ENCODE measurements at regions not wholly inside any gene's neighbourhood (a gene's known extent, or its start where the extent isn't known, plus 50 kb on each side); places are given as distances from the start of the nearest gene placed in this dataset.

DNA sequence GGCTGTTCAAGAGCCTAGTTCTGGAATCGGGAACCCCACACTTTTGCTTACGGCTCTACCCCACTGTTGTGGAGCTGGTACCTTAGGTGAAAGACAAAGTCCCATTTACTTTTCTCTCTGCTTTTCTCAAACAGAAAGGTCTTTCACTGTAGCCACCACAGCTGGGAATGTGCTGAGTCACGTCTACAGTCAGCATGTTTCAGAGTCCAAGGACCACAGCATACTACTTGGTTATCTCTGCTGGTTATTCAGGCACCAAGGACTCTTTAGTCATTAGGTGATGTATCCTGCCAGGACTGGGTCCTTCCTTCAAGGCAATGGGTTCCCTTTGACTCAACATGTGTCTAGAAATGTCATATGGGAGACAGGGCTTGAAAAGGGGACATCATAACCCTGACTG lies 266.8 kb upstream of the STEAP1 start:
- in situ Hi-C loops (cut with HindIII; ENCODE audit: low sequenced_read_pairs): no loop called here

DNA sequence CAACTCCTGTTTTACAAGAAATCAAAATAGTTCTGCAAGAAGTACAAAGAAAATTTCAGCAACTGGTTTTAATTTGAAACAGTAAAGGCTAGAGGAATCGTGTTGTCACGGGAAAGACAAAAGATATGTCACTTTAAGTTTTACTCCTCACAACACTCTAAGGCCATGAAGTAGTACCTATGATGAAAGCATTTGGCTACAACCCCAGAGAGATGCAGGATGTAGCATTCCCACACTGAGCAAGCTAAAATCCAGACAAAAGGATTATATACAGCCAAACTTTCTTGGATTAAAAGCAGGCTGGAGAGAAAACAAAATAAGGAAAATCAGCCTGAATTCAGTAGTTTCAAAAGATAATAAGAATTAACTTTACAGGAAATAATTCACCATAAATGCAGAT lies 245.5 kb upstream of the STEAP1 start:
- in situ Hi-C loops (cut with HindIII; ENCODE audit: low sequenced_read_pairs): no loop called here

DNA sequence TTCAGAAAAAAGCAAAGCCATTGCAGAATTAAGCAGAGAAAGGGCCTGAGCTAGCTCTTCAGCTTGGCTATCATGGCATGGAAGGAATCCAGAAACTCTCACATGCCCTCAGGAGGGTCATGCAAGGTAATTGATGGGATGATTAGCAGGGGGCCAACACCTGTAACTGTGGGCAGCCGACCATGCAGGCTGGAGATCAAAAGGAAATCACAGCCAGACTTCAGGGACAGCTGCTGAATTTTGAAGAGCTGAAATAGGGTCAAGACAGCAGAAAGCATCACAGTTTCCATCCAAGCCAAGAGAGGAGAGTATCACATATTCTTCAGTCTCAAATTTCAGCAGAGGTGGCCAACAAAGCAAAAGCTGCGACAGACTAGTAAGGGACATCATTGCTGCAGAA lies 239.6 kb upstream of the STEAP1 start:
- in situ Hi-C loops (cut with HindIII; ENCODE audit: low sequenced_read_pairs): loop anchor here (5.0 kb wide), 1 partner anchor 68 kb away; no protein-coding TSS in a partner anchor

DNA sequence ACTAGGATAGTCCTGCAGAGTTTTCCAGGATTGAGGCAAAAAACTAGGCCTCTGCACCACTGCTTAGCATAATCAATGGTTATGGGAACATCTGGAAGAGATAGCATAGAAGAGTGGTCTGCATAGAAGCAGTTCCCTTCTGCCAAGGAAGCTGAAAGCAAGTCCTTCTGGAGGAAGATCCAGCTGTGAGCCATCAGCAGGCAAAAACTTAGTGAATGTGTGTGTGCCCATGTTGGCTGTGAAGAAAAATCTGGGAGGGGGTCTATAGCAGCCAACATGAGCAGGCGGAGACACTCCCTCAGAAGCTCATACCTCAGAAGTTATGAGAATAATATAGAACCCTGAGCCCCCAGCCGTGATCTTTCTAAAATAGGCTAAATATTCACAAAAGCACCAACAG lies 228.1 kb upstream of the STEAP1 start:
- in situ Hi-C loops (cut with HindIII; ENCODE audit: low sequenced_read_pairs): no loop called here

DNA sequence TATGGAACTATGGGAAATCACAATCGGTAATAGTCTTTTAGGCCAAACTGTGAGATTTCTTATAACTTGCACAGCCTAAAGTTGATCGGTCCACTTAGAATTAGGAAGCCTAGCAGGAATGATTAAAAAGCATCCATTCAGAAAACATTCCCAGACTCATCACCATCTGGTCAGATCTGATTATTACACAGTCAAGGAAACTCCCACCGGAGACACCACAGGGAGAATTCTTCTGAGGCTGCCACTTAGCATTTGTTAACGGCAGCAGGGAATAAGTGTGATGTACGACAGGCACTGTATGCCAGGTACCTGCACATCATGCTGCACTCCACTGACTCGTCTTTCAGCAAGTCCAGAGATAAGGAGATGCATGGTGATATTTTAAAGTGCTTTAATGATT lies 227.6 kb upstream of the STEAP1 start:
- in situ Hi-C loops (cut with HindIII; ENCODE audit: low sequenced_read_pairs): no loop called here

DNA sequence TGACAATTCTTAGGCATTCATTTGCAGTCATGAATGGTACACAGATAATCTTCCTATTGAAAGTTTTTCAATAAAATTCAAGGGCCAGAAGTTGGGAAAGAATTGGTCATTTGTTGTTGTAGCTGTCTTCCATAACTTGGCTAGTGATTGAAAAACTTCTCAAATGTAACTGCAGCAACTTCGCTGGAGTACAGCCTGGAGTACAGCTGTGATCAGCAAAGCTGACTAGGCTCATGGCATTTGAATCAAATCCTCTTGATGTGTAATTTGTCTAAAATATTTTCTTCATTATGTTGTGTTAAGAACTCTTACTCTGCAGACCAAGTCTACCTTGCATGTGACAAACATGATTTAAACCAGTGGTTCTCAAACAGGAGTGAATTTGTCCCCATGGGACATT lies 226.5 kb upstream of the STEAP1 start:
- in situ Hi-C loops (cut with HindIII; ENCODE audit: low sequenced_read_pairs): no loop called here

DNA sequence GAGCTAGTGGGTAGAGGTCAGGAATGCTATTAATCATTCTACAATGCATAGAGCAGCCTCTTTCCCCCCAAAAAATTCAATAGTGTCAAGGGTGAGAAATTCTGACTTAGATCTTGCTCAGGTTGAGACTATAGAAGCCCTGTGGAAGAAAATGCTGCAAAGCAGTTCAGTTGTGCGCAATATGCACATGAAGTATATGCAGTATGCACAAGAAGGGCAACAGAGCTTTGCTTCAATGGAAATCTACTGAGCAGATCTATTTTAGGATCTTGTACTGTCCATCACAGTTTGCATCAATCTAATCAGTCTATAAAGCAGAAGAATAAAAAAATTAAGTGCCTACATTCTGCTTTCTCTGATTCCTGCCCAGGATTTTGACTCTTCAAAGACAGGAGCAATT lies 225.8 kb upstream of the STEAP1 start:
- in situ Hi-C loops (cut with HindIII; ENCODE audit: low sequenced_read_pairs): no loop called here

DNA sequence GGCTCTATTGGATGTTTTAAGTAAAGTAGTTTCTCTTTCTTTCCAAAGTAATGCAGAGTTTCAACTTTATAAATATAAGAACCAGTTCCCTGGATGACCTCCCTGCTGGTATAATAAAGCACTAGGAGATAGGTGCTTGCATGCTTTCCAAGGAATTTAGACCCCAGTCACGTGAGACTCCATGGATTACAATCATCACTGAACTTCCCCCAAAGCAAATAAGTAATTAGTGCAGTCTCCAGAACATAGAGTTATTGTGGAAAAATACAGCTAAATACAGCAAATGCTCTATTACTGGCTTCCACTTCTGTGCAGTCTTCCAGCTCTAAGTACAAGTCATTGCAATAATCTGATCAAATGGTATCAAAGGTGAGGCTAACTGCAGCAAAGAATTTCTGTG lies 220.2 kb upstream of the STEAP1 start:
- in situ Hi-C loops (cut with HindIII; ENCODE audit: low sequenced_read_pairs): no loop called here

DNA sequence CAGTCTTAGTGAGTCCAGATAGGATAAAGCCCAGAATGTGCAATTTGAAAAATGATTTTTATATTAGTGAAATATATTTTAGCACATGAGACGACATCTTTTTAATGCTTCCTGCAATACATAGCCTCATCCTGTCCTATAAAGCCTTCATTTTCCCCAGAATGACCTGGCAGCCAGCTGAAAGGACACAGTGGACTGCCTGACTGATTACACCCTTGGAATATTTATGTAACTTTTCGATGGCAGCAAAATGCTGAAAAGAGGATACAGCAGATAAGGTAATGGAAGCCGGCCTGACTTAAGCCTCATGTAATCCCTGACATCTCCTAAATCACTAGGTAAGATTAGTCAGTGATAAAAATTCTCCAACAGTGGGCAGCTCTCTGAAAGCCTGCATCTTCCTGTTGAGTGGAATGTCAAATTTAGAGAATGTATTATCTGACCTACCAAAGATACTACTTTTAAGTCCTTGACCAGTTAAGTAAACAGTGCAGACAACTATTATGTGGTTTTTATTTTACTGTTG lies 210.7 kb upstream of the STEAP1 start:
- in situ Hi-C loops (cut with HindIII; ENCODE audit: low sequenced_read_pairs): no loop called here

DNA sequence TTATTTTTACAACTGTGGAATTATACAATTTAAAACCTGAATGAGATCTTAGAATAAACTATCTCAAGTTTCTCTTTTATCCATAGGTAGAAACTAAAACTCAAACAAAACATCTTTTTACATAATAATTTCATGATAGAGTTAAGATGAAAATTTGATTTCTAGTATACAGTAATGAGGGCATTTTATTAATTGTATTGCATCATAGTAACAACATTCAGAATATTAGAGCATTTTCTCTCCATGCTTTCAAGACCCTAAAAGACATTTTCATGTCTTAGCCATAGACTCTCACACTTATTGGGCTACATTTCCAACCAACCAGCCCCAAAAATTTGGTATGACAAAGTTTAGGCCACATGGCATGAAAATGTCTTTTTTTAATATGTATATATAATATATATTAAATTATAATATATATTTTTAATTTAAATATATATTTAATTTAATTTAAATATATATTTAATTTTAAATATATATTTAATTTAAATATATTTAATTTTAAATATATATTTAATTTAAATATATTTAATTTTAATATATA lies 195.7 kb upstream of the STEAP1 start:
- in situ Hi-C loops (cut with HindIII; ENCODE audit: low sequenced_read_pairs): no loop called here

DNA sequence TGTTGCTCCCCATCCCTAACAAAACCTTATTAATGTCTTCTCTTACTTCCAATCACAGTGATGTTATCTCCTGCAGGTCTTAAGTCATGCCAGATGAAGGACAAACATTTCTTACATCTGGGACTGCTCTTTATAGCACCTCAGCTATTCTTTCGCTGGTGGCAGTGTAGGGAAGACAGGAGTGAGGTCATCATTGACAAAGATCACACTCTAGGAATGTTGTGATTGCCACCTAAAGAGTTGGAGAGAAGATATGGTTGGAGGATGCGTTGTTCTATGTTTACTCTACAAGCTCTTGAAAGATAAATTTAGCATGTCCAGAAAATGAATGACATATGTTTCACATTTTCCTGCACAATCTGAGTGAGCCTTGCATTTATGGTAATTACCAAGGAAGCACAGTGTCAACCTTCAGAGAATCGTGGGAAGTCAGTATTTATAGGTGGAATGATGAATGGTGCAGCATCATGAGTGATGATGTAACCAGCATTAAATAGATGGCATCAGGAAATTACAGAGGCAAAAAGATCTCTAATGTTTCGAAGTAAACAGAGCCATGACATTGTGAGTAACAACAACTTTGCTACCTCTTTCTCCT lies 188.1 kb upstream of the STEAP1 start:
- in situ Hi-C loops (cut with HindIII; ENCODE audit: low sequenced_read_pairs): no loop called here

DNA sequence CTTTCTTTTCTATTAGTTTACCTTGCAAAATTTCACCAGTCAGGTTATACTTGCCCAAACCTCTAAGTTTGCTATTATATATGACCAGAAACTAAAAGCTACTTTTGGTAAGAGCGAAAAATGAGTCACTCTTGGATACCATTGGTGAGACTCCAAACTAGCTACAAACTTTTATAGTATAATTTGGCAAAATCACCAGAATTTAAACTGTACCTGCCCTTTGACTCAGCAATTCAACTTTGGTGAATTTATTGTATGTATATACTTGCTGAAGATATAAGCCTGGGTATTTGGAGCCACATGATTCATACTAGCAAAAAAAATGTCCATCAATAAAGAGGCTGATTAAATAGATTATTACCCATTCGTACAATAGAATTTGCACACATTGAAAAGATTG lies 178.7 kb upstream of the STEAP1 start:
- in situ Hi-C loops (cut with HindIII; ENCODE audit: low sequenced_read_pairs): no loop called here

DNA sequence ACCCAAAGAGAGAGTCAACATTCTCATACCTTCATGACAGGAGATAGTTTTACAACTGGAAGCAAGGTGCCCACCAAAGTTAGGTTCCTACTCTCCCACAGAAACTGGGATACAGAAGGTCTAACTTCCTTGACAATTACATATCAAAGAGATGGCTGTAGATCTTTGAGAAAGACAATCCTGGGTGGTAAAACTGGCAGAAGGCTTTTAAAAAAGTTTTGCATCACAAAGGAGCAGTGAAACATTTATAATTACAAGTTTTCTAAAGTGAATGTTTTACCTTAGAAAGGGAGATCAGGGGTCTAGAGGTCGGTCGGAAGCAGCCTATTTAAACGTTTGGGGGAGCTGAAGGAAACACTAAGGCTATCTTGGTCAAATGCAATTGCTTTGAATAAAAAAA lies 166.6 kb upstream of the STEAP1 start:
- in situ Hi-C loops (cut with HindIII; ENCODE audit: low sequenced_read_pairs): loop anchor here (5.0 kb wide), 1 partner anchor 50 kb away; no protein-coding TSS in a partner anchor

DNA sequence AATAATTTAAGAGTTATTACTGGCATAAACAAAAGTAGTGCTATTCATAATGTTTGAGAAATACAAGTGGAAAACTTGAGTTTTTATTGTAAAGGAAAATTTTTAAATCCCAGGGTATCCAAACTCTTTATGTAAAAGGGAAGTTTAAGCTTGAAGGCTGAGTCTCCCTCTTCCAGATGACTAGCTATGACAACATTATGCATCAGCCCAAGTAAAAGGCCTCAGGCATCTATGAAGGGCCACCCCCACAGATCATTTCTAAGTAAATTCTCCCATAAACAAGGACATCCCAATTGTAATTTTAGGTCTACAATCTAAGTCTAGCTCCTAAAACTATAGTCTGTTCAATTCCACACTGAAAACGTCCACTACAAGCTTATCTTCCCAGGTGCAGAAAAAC lies 166.2 kb upstream of the STEAP1 start:
- in situ Hi-C loops (cut with HindIII; ENCODE audit: low sequenced_read_pairs): loop anchor here (5.0 kb wide), 1 partner anchor 49 kb away; no protein-coding TSS in a partner anchor

DNA sequence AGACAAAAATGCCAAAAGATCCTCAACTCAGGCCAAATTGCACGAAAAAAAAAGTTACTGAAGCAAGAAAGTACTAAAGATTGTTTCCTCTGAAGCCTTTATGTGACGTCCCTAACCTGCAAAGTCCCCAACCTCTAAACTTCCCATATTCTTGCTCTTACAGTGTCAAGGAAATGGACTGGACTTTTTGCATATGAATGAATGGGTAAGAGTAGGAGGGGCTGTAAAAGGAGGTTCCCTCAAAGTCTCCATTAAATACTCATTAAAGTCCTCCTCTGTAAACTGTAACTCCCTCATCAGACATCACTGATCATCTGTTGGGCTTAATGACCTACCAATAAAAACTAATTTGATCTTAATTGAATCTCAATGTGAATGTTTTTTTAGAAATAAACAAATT lies 164.8 kb upstream of the STEAP1 start:
- in situ Hi-C loops (cut with HindIII; ENCODE audit: low sequenced_read_pairs): loop anchor here (5.0 kb wide), 1 partner anchor 48 kb away; no protein-coding TSS in a partner anchor

DNA sequence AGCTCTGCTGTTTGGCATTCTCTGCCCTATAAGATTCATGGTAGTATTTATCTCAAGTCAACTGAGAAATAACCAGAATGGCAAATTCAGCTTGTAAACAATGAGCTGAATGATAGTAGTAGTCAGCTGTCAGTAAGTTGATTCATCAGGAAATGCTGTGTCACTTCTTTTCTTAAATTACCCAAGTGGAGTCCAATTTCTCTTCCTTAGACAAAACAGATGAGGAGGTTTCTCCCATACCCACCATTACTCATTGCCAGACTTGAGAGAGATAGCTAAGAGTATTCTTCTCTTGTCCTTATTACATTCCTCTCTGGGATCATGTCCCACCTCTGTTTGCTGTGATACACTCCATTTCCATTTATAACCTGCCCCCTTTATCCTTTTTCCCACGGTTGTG lies 159.8 kb upstream of the STEAP1 start:
- in situ Hi-C loops (cut with HindIII; ENCODE audit: low sequenced_read_pairs): no loop called here

DNA sequence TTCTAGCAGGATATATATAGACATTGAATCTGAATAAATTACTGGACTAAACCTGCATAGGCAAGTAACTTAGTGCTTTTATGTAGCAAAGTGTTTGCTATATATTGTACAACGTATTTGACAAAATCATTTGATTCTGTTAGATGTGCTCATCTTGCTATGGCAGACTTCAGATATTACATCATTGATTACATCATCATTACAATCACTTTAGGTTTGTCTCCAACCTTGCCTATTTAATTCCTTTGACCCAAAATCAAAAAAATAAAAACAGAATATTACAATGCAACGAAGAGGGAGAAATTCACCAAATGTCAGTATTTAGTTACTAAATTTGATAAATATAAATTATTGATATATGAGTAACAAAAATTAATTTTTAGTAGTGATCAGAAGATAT lies 155.7 kb upstream of the STEAP1 start:
- in situ Hi-C loops (cut with HindIII; ENCODE audit: low sequenced_read_pairs): no loop called here

DNA sequence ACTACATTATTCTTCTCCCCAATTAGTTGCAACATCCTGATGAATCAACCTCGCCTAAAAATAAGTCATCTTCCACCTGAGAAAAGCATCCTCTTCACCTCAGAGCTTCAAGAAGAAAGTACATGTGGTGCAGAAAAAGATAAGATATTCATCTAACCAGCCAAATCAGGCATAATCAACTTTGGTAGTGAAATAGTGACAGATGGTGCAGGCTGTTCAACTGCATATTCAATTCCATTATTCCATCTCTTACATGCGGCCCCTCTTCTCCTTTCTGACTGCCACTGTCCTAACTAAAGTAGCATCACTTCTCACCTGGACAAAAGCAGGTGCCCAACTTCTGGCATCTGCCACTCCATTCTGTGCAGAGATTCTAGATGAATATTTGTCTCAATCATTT lies 148.4 kb upstream of the STEAP1 start:
- in situ Hi-C loops (cut with HindIII; ENCODE audit: low sequenced_read_pairs): no loop called here

DNA sequence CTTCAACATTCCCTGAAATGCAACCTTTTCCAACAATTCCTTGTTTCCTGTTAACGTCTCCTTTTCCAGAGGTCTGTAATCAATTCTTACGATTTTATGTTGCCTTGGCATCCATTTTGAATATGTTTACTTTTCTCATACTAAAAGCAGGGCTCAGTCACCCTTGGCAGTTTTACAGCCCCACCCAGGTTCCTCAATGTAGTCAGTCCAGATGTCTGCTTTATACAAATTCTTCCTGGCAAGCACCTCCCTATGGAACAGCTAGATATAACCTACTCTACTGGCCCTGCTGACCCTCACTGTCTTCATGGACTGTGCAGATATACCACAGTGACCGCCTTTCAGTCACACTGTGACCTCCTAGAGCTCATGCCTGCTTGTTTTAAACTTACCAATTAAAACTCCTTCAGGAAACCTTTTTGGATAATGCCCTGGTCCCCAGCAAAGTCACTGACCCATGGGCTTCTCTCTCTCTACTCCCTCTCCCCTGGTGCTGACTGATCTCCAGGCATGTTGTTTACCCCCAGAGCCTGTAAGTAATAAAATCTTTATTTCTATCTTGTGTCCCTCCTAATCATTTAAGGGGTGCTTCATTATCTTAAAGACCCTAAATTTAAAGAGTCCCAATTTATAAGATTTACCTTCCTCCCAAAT lies 147.1 kb upstream of the STEAP1 start:
- in situ Hi-C loops (cut with HindIII; ENCODE audit: low sequenced_read_pairs): no loop called here

DNA sequence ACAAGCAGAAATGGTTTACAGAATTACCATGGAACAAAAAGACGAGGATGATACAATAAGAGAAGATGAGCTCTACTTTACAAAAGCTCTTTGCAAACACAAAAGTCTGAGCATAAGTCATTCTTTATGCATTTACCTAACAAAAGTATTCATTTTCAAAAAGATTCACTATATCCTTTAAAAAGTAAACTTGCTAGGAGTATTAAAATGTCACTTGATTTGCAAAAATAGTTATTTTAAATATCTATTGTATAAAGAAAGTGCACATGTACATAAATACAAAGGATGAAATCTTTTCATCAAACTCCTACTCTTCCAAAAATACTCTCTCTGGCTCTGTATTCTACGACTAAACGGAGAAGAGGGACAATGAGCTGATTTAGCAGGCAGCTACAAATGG lies 146.4 kb upstream of the STEAP1 start:
- in situ Hi-C loops (cut with HindIII; ENCODE audit: low sequenced_read_pairs): no loop called here

DNA sequence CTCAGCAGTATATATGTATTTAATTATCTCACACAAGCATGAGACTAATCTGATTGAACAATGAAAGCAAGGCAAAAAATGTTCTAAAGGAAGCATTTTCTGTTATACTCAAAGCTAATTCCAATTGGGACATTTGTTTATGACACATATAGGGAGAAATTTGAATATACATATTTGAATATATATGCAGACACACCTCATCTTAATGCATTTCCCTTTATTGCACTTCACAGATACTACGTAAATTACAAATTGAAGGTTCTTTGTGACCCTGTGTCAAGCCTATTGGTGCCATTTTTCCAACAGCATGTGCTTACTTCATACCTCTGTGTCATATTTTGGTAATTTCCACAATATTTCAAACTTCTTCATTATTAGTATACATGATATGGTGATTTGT lies 132.1 kb upstream of the STEAP1 start:
- in situ Hi-C loops (cut with HindIII; ENCODE audit: low sequenced_read_pairs): no loop called here

DNA sequence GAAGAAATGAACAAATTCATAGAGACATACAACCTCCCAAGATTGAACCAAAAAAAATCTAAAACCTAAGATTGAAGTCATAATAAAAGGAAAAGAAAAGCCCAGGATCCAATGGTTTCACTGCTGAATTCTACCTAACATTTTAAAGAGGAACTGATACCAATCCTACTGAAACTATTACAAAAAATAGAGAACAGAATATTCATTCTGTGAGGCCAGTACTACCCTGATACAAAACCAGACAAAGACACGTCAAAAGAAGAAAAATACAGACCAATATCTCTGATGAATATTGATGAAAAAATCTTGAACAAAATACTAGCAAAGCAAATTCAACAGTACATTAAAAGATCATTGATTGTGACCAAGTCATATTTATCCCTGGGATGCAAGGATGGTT lies 128.5 kb upstream of the STEAP1 start:
- in situ Hi-C loops (cut with HindIII; ENCODE audit: low sequenced_read_pairs): no loop called here
